ENCODE measurements at regions not wholly inside any gene's neighbourhood (a gene's known extent, or its start where the extent isn't known, plus 50 kb on each side); places are given as distances from the start of the nearest gene placed in this dataset.

DNA sequence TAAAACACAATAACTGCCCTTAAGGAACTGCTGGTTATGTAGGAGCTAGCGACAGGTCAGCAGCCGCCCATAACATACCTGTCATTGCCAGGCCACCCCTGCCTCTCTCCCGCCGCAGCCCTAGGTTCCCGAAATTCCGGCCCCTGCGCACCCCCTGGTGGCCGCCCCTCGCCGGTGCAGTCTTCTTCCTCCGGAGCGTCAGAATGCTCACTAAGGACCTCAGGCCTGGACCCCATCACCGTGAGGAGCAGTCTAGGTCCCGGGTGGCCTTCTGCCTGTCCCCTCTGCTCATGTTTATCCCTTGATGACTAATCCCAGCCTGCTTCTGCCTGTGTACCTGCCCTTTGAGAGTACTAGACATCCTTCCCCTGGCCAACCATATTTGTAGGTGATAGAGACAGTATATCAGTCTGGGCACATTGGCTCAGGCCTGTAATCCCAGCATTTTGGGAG is 115.7 kb upstream of the SLC1A4 start (continued):
- TF ChIP-seq, protein P1, sequence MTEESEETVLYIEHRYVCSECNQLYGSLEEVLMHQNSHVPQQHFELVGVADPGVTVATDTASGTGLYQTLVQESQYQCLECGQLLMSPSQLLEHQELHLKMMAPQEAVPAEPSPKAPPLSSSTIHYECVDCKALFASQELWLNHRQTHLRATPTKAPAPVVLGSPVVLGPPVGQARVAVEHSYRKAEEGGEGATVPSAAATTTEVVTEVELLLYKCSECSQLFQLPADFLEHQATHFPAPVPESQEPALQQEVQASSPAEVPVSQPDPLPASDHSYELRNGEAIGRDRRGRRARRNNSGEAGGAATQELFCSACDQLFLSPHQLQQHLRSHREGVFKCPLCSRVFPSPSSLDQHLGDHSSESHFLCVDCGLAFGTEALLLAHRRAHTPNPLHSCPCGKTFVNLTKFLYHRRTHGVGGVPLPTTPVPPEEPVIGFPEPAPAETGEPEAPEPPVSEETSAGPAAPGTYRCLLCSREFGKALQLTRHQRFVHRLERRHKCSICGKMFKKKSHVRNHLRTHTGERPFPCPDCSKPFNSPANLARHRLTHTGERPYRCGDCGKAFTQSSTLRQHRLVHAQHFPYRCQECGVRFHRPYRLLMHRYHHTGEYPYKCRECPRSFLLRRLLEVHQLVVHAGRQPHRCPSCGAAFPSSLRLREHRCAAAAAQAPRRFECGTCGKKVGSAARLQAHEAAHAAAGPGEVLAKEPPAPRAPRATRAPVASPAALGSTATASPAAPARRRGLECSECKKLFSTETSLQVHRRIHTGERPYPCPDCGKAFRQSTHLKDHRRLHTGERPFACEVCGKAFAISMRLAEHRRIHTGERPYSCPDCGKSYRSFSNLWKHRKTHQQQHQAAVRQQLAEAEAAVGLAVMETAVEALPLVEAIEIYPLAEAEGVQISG (CRISPR knock-in tag; IDR thresholded peaks at IDR 0.05), result peak; percentile 60; the same call in 1 of the 2 replicates
- TF ChIP-seq SIX4 (CRISPR knock-in tag; IDR thresholded peaks at IDR 0.05) (0 out of 2 replicates have a peak, but pooled peaks have one; percentile 25), FIP1L1 (IDR thresholded peaks at IDR 0.05; ENCODE audit: borderline replicate concordance, insufficient read depth, low read depth, low read length) (no peak), ZNF614 (CRISPR knock-in tag; IDR thresholded peaks at IDR 0.05; ENCODE audit: borderline replicate concordance) (0 out of 2 replicates have a peak, but pooled peaks have one; percentile 34), STAG1 (CRISPR knock-in tag; IDR thresholded peaks at IDR 0.05) (peak; percentile 99), AHR (CRISPR knock-in tag; IDR thresholded peaks at IDR 0.05) (0 out of 2 replicates have a peak, but pooled peaks have one; percentile 44), ZNF274 (CRISPR knock-in tag; IDR thresholded peaks at IDR 0.05) (peak; percentile 44; the same call in 1 of the 2 replicates), POLR2G (IDR thresholded peaks at IDR 0.05; ENCODE audit: low read depth, low read length) (no peak), ZBTB1 (CRISPR knock-in tag; IDR thresholded peaks at IDR 0.05; ENCODE audit: borderline replicate concordance) (no peak), GABPB1 (CRISPR knock-in tag; IDR thresholded peaks at IDR 0.05) (peak; percentile 51; the same call in 1 of the 2 replicates), KDM3A (CRISPR knock-in tag; IDR thresholded peaks at IDR 0.05; ENCODE audit: low read depth) (no peak; the same call in 1 of the 2 replicates), ZNF547 (CRISPR knock-in tag; IDR thresholded peaks at IDR 0.05) (no peak), RBFOX2 (IDR thresholded peaks at IDR 0.05; ENCODE audit: low read depth, low read length) (no peak), ZMYM4 (CRISPR knock-in tag; IDR thresholded peaks at IDR 0.05) (peak; percentile 26; the same call in 1 of the 2 replicates), DNMT3B (CRISPR knock-in tag; conservative IDR thresholded peaks at IDR 0.05) (no peak), ZNF160 (CRISPR knock-in tag; IDR thresholded peaks at IDR 0.05) (peak; percentile 57; the same call in 1 of the 2 replicates), MXI1 (IDR thresholded peaks at IDR 0.05; ENCODE audit: borderline replicate concordance, low read depth, low read length) (no peak), ZKSCAN5 (CRISPR knock-in tag; IDR thresholded peaks at IDR 0.05) (no peak), ZNF350 (CRISPR knock-in tag; IDR thresholded peaks at IDR 0.05; ENCODE audit: borderline replicate concordance, low read depth) (peak; percentile 55; the same call in 1 of the 2 replicates), ZFP36 (IDR thresholded peaks at IDR 0.05; ENCODE audit: borderline replicate concordance, low read depth, low read length, partially characterized antibody) (peak; percentile 32), ZNF598 (CRISPR knock-in tag; IDR thresholded peaks at IDR 0.05; ENCODE audit: borderline replicate concordance) (peak; percentile 73; the same call in 1 of the 2 replicates)
- TF ChIP-seq, protein P2, sequence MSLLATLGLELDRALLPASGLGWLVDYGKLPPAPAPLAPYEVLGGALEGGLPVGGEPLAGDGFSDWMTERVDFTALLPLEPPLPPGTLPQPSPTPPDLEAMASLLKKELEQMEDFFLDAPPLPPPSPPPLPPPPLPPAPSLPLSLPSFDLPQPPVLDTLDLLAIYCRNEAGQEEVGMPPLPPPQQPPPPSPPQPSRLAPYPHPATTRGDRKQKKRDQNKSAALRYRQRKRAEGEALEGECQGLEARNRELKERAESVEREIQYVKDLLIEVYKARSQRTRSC (CRISPR knock-in tag; IDR thresholded peaks at IDR 0.05; ENCODE audit: low read depth), result no peak
- TF ChIP-seq, protein P3, sequence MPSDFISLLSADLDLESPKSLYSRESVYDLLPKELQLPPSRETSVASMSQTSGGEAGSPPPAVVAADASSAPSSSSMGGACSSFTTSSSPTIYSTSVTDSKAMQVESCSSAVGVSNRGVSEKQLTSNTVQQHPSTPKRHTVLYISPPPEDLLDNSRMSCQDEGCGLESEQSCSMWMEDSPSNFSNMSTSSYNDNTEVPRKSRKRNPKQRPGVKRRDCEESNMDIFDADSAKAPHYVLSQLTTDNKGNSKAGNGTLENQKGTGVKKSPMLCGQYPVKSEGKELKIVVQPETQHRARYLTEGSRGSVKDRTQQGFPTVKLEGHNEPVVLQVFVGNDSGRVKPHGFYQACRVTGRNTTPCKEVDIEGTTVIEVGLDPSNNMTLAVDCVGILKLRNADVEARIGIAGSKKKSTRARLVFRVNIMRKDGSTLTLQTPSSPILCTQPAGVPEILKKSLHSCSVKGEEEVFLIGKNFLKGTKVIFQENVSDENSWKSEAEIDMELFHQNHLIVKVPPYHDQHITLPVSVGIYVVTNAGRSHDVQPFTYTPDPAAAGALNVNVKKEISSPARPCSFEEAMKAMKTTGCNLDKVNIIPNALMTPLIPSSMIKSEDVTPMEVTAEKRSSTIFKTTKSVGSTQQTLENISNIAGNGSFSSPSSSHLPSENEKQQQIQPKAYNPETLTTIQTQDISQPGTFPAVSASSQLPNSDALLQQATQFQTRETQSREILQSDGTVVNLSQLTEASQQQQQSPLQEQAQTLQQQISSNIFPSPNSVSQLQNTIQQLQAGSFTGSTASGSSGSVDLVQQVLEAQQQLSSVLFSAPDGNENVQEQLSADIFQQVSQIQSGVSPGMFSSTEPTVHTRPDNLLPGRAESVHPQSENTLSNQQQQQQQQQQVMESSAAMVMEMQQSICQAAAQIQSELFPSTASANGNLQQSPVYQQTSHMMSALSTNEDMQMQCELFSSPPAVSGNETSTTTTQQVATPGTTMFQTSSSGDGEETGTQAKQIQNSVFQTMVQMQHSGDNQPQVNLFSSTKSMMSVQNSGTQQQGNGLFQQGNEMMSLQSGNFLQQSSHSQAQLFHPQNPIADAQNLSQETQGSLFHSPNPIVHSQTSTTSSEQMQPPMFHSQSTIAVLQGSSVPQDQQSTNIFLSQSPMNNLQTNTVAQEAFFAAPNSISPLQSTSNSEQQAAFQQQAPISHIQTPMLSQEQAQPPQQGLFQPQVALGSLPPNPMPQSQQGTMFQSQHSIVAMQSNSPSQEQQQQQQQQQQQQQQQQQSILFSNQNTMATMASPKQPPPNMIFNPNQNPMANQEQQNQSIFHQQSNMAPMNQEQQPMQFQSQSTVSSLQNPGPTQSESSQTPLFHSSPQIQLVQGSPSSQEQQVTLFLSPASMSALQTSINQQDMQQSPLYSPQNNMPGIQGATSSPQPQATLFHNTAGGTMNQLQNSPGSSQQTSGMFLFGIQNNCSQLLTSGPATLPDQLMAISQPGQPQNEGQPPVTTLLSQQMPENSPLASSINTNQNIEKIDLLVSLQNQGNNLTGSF (CRISPR knock-in tag; IDR thresholded peaks at IDR 0.05), result no peak

Measured in HepG2 (cell line).